ENCODE measurements at regions not wholly inside any gene's neighbourhood (a gene's known extent, or its start where the extent isn't known, plus 50 kb on each side); places are given as distances from the start of the nearest gene placed in this dataset.

DNA sequence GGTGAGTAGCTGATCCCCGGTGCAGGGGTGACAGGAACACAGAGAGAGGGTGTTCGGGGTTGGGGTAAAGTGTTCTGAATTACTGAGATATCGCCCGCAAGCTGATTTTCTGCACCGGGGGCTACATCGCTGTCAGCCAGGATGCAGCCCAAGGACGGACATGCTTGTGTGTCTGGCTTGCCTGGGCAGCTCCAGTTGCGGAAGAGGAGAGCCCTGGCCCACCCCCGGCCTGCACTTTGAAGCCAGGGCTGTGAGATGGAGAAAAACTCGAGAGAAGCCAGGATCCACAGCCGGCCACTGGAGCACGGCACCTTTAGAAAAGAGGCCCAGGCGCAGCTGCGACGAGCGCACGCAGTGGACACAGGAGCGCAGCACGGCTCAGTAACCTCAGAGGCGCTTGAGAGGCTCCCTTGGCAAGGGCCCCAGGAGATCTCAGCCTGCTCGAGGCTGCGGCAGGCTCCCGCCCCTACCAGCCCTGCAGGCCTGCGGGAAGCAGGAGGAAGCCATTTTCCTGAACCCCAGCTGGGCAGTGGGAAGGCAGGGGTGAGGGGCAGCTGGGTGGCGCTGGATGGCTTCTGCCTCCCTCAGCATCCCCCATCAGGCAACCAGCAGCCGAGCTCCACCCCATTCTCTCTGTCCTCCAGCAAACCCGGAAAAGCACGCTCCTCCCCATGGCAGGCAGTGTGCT lies 59.2 kb downstream of the C9orf50 start:
- TF ChIP-seq CEBPB (IDR thresholded peaks at IDR 0.05; ENCODE audit: low read depth, low read length) (no peak), SMC3 (IDR thresholded peaks at IDR 0.05; ENCODE audit: low read depth, low read length) (no peak), BHLHE40 (IDR thresholded peaks at IDR 0.05; ENCODE audit: low read depth, low read length) (no peak), RFX5 (IDR thresholded peaks at IDR 0.05; ENCODE audit: low read depth, low read length) (no peak), RCOR1 (IDR thresholded peaks at IDR 0.05; ENCODE audit: insufficient replicate concordance, low read length) (no peak), POLR2A (IDR thresholded peaks at IDR 0.05; ENCODE audit: low read depth, low read length) (no peak), MXI1 (IDR thresholded peaks at IDR 0.05; ENCODE audit: borderline replicate concordance, low read depth, low read length) (no peak), FOS (IDR thresholded peaks at IDR 0.05; ENCODE audit: low read depth, low read length) (no peak)
- TF ChIP-seq, protein P1, sequence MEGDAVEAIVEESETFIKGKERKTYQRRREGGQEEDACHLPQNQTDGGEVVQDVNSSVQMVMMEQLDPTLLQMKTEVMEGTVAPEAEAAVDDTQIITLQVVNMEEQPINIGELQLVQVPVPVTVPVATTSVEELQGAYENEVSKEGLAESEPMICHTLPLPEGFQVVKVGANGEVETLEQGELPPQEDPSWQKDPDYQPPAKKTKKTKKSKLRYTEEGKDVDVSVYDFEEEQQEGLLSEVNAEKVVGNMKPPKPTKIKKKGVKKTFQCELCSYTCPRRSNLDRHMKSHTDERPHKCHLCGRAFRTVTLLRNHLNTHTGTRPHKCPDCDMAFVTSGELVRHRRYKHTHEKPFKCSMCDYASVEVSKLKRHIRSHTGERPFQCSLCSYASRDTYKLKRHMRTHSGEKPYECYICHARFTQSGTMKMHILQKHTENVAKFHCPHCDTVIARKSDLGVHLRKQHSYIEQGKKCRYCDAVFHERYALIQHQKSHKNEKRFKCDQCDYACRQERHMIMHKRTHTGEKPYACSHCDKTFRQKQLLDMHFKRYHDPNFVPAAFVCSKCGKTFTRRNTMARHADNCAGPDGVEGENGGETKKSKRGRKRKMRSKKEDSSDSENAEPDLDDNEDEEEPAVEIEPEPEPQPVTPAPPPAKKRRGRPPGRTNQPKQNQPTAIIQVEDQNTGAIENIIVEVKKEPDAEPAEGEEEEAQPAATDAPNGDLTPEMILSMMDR (conservative IDR thresholded peaks at IDR 0.05; ENCODE audit: low read depth, low read length) = no peak
- TF ChIP-seq, protein P2, sequence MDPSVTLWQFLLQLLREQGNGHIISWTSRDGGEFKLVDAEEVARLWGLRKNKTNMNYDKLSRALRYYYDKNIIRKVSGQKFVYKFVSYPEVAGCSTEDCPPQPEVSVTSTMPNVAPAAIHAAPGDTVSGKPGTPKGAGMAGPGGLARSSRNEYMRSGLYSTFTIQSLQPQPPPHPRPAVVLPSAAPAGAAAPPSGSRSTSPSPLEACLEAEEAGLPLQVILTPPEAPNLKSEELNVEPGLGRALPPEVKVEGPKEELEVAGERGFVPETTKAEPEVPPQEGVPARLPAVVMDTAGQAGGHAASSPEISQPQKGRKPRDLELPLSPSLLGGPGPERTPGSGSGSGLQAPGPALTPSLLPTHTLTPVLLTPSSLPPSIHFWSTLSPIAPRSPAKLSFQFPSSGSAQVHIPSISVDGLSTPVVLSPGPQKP (IDR thresholded peaks at IDR 0.05; ENCODE audit: borderline replicate concordance, low read depth, low read length) = no peak
